Panc1 (cell line): ENCODE measurements at regions not wholly inside any gene's neighbourhood (a gene's known extent, or its start where the extent isn't known, plus 50 kb on each side); places are given as distances from the start of the nearest gene placed in this dataset.

Experiments
- CTCF ChIP-seq: fragments of 450-650 bp; IDR thresholded peaks from 2 replicates; pipeline ENCODE4 v1.5.1; 2017; ENCODE audit warnings: mild to moderate bottlenecking
- POLR2AphosphoS5 ChIP-seq: IDR thresholded peaks from 2 replicates; pipeline ENCODE4 v1.6.1; 2012; ENCODE audit warnings: mild to moderate bottlenecking, low read depth, low read length, moderate library complexity
- SIN3A ChIP-seq: IDR thresholded peaks from 2 replicates; pipeline ENCODE4 v1.6.1; 2012; ENCODE audit warnings: low read depth, mild to moderate bottlenecking, low read length, moderate library complexity, borderline replicate concordance; ENCODE audit not compliant: insufficient read depth
- TCF7L2 ChIP-seq: IDR thresholded peaks from 2 replicates; pipeline ENCODE4 v1.6.1; 2011; ENCODE audit warnings: mild to moderate bottlenecking, low read depth, low read length, inconsistent platforms

DNA sequence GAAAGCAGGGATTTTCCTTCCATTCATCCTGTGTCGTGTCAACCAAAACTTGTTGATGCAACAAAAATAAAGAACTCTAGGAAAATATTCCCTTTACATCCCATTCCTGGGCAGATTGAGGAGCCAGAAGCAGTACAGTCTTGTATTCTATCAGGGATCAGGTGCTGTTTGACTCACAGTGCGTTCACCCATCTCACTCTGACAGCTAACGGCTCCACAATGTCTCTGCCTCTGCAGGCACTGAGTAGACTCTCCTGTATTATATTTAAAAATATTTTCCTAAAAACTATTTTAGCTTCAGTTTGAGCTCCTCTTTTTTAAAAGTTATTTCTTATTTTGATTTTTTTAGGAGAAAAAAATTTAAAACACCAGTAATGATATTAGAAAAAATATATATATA is 600.6 kb upstream of the SALL3 start:
- TF ChIP-seq CTCF (no peak), SIN3A (no peak), POLR2AphosphoS5 (no peak), TCF7L2 (no peak)
